ENCODE measurements at regions not wholly inside any gene's neighbourhood (a gene's known extent, or its start where the extent isn't known, plus 50 kb on each side); places are given as distances from the start of the nearest gene placed in this dataset.
"Not testable (repeated sequence)": the region's sequence is repeated elsewhere in the genome, so short reads cannot be mapped to it uniquely, and the experiment has no call there.

DNA sequence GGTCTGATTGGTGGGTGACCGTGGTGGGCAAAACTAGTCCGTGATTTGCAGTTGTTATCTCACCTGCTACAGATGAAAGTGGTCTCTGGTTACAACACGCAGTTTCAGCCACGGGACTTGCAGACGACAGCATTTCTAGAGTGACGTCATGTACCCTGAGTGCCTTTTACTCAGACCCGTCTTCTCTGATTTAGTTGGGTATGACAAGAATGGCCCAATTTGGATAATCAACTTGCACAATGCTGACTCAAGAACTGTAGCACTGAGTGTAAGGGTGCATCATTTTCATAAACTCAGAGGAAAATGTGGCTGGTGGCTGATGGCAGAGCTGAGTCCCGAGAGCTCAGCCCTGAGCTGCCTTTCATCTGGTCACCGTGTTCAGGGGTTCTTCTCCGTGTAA is 281.4 kb upstream of the FRG1 start:
- Histone ChIP-seq H3K36me3 (no peaks in the 10 kb centered on the region), H3K9me3 (no peaks in the 10 kb centered on the region), H3K27ac (no peak overlapping the region), H3K4me1 (no peaks in the 10 kb centered on the region), H3K27me3 (no peaks in the 10 kb centered on the region), H3K4me3 (no peak overlapping the region)
- DNase-seq (ENCODE audit: low spot score in 2 of 2): no peak
- no peak for TF ChIP-seq EP300 (IDR thresholded peaks at IDR 0.05)
- no peak for TF ChIP-seq POLR2A (IDR thresholded peaks at IDR 0.05)
- TF ChIP-seq, protein P1, sequence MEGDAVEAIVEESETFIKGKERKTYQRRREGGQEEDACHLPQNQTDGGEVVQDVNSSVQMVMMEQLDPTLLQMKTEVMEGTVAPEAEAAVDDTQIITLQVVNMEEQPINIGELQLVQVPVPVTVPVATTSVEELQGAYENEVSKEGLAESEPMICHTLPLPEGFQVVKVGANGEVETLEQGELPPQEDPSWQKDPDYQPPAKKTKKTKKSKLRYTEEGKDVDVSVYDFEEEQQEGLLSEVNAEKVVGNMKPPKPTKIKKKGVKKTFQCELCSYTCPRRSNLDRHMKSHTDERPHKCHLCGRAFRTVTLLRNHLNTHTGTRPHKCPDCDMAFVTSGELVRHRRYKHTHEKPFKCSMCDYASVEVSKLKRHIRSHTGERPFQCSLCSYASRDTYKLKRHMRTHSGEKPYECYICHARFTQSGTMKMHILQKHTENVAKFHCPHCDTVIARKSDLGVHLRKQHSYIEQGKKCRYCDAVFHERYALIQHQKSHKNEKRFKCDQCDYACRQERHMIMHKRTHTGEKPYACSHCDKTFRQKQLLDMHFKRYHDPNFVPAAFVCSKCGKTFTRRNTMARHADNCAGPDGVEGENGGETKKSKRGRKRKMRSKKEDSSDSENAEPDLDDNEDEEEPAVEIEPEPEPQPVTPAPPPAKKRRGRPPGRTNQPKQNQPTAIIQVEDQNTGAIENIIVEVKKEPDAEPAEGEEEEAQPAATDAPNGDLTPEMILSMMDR (IDR thresholded peaks at IDR 0.05): no peak
- TF ChIP-seq POLR2AphosphoS5 (IDR thresholded peaks at IDR 0.05): no peak
- WGBS: 78% methylated on average over 8 of the region's 10 CpGs

- Histone ChIP-seq H3K9me3 (no peaks in the 10 kb centered on the region), H3K27me3 (no peaks in the 10 kb centered on the region), H3K36me3 (no peaks in the 10 kb centered on the region), H3K4me3 (no peak overlapping the region), H3K27ac (no peak overlapping the region), H3K4me1 (no peaks in the 10 kb centered on the region)
- DNase-seq (ENCODE audit: low spot score in 2 of 2): no peak
- 56% methylated on average over 15 of the region's 16 CpGs for WGBS
- TF ChIP-seq POLR2AphosphoS5 (IDR thresholded peaks at IDR 0.05) (no peak), EP300 (IDR thresholded peaks at IDR 0.05) (no peak), POLR2A (IDR thresholded peaks at IDR 0.05) (no peak)
- TF ChIP-seq, protein P1 (IDR thresholded peaks at IDR 0.05): no peak
Measured at GRCh38 chr4:189660722-189661360, 279.8 kb upstream of the FRG1 start.

DNA sequence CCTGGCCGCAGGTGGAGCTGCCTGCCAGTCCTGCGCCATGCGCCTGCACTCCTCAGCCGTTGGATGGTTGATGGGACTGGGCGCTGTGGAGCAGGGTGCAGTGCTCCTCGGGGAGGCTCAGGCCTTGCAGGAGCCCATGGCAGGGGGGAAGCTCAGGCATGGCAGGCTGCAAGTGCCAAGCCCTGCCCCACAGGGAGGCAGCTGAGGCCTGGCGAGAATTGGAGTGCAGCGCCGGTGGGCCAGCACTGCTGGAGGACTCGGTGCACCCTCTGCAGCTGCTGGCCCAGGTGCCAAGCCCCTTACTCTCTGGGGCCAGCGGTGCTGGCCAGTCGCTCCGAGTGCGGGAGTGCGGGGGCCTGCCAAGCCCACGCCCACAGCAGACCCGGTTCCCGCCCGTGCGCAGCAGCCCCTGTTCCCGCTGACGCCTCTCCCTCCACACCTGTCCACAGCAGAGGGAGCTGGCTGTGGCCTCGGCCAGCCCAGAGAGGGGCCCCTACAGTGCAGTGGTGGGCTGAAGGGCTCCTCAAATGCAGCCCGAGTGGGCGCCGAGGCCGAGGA is 275.9 kb upstream of the FRG1 start:
- Histone ChIP-seq H3K4me3 (no peak overlapping the region), H3K36me3 (no peaks in the 10 kb centered on the region), H3K27ac (no peak overlapping the region), H3K9me3 (no peaks in the 10 kb centered on the region), H3K27me3 (no peaks in the 10 kb centered on the region), H3K4me1 (no peaks in the 10 kb centered on the region)
- TF ChIP-seq, protein P1 (IDR thresholded peaks at IDR 0.05): no peak
- TF ChIP-seq POLR2AphosphoS5 (IDR thresholded peaks at IDR 0.05) (no peak), EP300 (IDR thresholded peaks at IDR 0.05) (no peak), POLR2A (IDR thresholded peaks at IDR 0.05) (no peak)
- WGBS: 91% methylated on average over 7 of the region's 27 CpGs
- DNase-seq (ENCODE audit: low spot score in 2 of 2): no peak

DNA sequence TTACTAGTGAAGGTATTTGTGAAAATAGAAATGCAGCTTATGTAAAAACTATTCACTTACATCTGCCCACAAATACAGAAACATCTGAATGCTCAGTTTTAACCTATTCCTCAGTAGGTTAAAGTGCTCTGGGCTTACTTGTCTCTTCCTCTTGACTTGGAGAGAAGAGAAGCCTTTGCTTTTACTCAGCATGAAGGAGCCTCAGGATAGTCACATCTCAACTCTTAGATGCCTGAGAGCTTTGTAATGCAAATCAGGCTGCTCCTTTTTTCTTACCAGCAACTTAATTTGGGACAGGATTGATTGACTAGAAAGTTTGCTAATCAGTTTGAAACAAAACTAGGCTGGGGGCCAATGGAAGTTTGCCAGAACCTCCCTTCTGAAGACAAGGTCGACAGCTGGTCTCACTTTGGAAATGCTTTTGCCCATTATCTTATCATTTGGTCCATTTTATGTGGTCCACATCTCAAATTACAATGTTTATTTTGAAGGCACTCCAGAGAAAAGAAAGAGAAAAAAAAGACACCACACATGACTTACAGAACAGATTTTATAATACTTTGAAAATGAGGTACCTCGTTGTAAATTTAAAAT is 274.9 kb upstream of the FRG1 start:
- not testable (repeated sequence) for H3K4me3 ChIP-seq; DNase-seq (ENCODE audit: low spot score in 2 of 2); H3K27ac ChIP-seq; H3K4me1 ChIP-seq; H3K36me3 ChIP-seq; H3K9me3 ChIP-seq; H3K27me3 ChIP-seq
- WGBS: 32% methylated on average over 2 of the region's 2 CpGs

DNA sequence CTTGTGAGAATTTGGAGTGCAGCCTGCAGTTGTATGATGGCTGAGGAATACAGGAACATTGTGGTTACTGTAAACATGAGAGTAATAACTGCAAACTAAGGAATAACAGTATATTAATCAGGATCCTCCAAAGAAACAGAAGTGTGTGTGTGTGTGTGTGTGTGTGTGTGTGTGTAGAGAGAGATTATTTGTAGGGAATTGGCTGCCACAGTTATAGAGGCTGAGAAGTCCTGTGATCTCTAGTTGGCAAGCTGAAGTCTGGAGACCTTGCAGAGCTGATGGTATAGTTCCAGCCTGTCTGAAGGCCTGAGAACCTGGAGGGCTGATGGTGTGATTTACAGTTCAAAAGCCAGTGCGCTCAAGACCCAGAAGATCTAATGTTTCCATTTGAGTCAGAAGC is 273.3 kb upstream of the FRG1 start:
- not testable (repeated sequence) for DNase-seq (ENCODE audit: low spot score in 2 of 2); H3K27ac ChIP-seq; H3K9me3 ChIP-seq; H3K36me3 ChIP-seq; H3K27me3 ChIP-seq; H3K4me1 ChIP-seq; H3K4me3 ChIP-seq
- no CpG with 5 or more reads among the region's 1 CpG for WGBS

DNA sequence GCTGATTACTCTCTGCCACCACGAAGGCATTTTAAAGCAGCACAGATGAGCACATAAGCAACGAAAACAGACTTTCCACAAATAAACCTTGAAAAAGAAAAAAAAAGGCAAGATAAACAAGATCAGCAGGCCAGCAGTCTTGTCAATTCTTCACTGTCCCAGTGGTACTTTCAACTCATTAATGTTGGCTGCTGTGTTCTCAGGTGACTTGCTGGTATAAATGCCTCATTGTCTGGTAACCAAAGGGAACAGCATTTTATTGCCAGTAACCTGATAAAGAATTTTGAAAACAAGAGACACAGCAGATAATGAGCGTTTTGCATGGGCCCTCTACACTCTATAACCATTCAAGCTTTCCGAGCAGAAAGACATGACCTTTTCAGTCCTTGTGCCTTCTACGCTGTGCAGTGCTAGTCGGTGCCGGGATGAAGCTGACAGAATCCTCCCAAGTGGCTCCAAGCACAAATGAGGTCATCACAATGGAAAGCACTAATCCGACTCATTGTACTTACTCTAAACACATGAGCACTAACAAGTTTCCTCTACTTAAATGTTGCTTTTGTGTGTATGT is 242.9 kb upstream of the FRG1 start:
- DNase-seq (ENCODE audit: low spot score in 2 of 2); H3K27me3 ChIP-seq; H3K9me3 ChIP-seq; H3K27ac ChIP-seq; H3K36me3 ChIP-seq; H3K4me1 ChIP-seq; H3K4me3 ChIP-seq: not testable (repeated sequence)
- no CpG with 5 or more reads among the region's 8 CpGs for WGBS

DNA sequence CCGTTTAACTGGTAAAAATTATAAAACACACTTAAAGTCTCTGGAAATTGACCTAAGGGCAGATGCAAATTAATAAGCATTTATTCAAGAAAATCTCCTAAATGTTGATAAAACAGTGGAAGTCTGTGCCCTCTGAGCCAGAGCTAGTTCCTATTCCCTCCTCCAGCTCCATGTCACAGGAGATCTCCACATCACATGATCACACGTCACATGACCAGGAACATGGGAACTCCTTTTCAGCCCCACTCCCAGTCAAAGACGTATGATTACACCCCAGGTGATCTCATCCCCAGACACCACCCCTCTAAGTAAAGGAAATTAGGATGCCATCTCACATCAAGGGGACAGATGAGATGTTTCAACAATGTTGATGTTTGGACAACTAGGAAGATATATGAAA is 237.7 kb upstream of the FRG1 start:
- H3K27me3 ChIP-seq; H3K27ac ChIP-seq; H3K4me3 ChIP-seq; H3K36me3 ChIP-seq; H3K9me3 ChIP-seq; DNase-seq (ENCODE audit: low spot score in 2 of 2); H3K4me1 ChIP-seq: not testable (repeated sequence)
- 68% methylated on average over 3 of the region's 3 CpGs for WGBS

- not testable (repeated sequence) for H3K9me3 ChIP-seq; DNase-seq (ENCODE audit: low spot score in 2 of 2); H3K36me3 ChIP-seq; H3K4me1 ChIP-seq; H3K4me3 ChIP-seq; H3K27ac ChIP-seq; H3K27me3 ChIP-seq
- 65% methylated on average over 4 of the region's 4 CpGs for WGBS
Measured at GRCh38 chr4:189706821-189707220, 233.9 kb upstream of the FRG1 start.

DNA sequence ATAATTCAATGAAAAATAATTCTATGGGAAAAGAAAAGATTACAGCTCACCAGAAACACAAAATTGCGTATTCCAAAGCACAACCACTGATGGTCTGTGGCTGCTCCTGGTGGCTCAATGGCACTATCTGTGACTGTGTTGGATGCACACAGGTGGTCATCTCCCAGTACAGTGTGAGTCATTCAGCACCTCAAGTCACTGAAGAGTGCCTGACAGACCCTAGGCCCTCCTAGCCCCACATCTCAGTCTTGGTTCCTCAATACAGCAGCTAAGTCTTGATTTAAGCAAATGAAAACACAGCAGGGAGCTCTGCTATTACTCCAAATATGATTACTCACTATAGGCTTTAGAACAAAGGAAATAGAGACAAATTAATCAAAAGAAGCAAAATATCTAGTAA is 233.4 kb upstream of the FRG1 start:
- H3K9me3 ChIP-seq; H3K36me3 ChIP-seq; H3K27me3 ChIP-seq; H3K4me3 ChIP-seq; H3K27ac ChIP-seq; DNase-seq (ENCODE audit: low spot score in 2 of 2); H3K4me1 ChIP-seq: not testable (repeated sequence)
- 78% methylated on average over 1 of the region's 1 CpG for WGBS

DNA sequence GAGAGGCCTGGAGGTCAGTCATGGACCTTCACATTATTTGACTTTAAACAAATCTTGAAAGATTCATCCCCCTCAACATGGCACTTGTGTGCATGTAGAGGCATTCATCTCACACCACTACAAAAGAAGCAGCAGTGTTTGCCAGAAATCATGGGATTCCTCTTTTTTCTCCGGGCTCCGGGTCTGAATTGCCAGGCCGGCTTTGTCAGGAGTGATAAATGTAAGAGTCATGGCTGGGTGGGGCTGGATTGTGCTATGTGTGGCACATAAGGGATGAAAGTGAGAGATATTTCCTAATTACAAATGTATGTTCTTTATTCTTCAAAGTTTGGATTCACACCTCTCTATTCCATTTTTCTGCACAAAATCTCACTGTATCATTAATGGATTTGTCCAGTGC is 228.7 kb upstream of the FRG1 start:
- 73% methylated on average over 3 of the region's 3 CpGs for WGBS
- not testable (repeated sequence) for H3K27ac ChIP-seq; H3K27me3 ChIP-seq; H3K4me1 ChIP-seq; H3K4me3 ChIP-seq; H3K9me3 ChIP-seq; DNase-seq (ENCODE audit: low spot score in 2 of 2); H3K36me3 ChIP-seq
